NB4 (cell line): ENCODE measurements at regions not wholly inside any gene's neighbourhood (a gene's known extent, or its start where the extent isn't known, plus 50 kb on each side); places are given as distances from the start of the nearest gene placed in this dataset.

Experiments
- DNase-seq: peaks from one replicate; pipeline ENCODE4 v3.0.0; 2010; ENCODE audit warnings: low read depth
- H3K4me3 ChIP-seq: one replicate; pipeline ENCODE4 v1.5.1; 2011; ENCODE audit warnings: mild to moderate bottlenecking, low read depth, low read length, moderate library complexity
- CTCF ChIP-seq: IDR thresholded peaks from one replicate; pipeline ENCODE4 v1.5.1; 2012; ENCODE audit warnings: low read depth, low read length
- MAX ChIP-seq: IDR thresholded peaks from 2 replicates; pipeline ENCODE4 v1.6.1; 2011; ENCODE audit warnings: low read depth, low read length
- MYC ChIP-seq: IDR thresholded peaks from 2 replicates; pipeline ENCODE4 v1.6.1; 2011; ENCODE audit warnings: low read depth, low read length
- POLR2A ChIP-seq: IDR thresholded peaks from 2 replicates; pipeline ENCODE4 v1.6.1; 2011; ENCODE audit warnings: mild to moderate bottlenecking; ENCODE audit not compliant: insufficient read length; ENCODE audit errors: extremely low read depth

GRCh38 chr7:142409471-142409870, 151.6 kb upstream of the PRSS58 start:
- H3K4me3 ChIP-seq, result no peak overlapping the region
- DNase-seq, result peak; percentile 51
- no peak for TF ChIP-seq MAX
- no peak for TF ChIP-seq CTCF
- TF ChIP-seq MYC, result no peak
- TF ChIP-seq POLR2A, result no peak

GRCh38 chr7:142408794-142409193, 150.9 kb upstream of the PRSS58 start:
- TF ChIP-seq POLR2A, result no peak
- TF ChIP-seq MAX, result no peak
- no peak for TF ChIP-seq MYC
- no peak for TF ChIP-seq CTCF
- no peak overlapping the region for H3K4me3 ChIP-seq
- no peak for DNase-seq

GRCh38 chr7:142407939-142408570, 150.2 kb upstream of the PRSS58 start:
- DNase-seq, result no peak
- TF ChIP-seq CTCF (no peak), MAX (no peak), POLR2A (no peak), MYC (no peak)
- no peak overlapping the region for H3K4me3 ChIP-seq

GRCh38 chr7:142405122-142405765, 147.4 kb upstream of the PRSS58 start:
- H3K4me3 ChIP-seq, result no peak overlapping the region
- TF ChIP-seq POLR2A, result no peak
- TF ChIP-seq CTCF, result no peak
- TF ChIP-seq MAX, result no peak
- no peak for TF ChIP-seq MYC
- DNase-seq, result no peak

- no peak for DNase-seq
- TF ChIP-seq MAX (no peak), MYC (no peak), POLR2A (no peak), CTCF (no peak)
These were observed 144.1 kb upstream of the PRSS58 start for GRCh38 chr7:142401951-142402350.

More at GRCh38 chr7:142401951-142402350, 144.1 kb upstream of the PRSS58 start:
- no peak overlapping the region for H3K4me3 ChIP-seq
